ENCODE measurements at regions not wholly inside any gene's neighbourhood (a gene's known extent, or its start where the extent isn't known, plus 50 kb on each side); places are given as distances from the start of the nearest gene placed in this dataset.

DNA sequence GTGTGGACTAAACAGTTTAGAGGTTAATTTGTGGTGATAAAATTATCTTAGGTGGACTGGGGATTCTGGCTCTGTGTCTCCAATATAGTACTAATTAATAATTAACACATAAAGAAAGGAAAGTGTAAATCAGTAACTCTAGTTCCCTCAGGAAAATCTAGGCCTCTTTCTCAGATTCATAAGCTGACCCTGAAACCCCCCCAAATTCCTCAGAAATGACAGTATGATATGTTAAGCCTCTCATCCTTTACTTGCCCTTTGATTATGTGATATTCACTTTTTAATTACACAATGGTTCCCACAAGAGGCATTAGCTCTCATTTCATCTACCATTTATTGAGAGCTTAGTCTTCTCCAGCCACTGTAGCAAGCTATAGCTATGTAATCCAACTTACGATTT lies 636.2 kb upstream of the SEMA6A start:
- no peak for TF ChIP-seq POLR2AphosphoS5 (IDR thresholded peaks at IDR 0.05)
- TF ChIP-seq, protein P1, sequence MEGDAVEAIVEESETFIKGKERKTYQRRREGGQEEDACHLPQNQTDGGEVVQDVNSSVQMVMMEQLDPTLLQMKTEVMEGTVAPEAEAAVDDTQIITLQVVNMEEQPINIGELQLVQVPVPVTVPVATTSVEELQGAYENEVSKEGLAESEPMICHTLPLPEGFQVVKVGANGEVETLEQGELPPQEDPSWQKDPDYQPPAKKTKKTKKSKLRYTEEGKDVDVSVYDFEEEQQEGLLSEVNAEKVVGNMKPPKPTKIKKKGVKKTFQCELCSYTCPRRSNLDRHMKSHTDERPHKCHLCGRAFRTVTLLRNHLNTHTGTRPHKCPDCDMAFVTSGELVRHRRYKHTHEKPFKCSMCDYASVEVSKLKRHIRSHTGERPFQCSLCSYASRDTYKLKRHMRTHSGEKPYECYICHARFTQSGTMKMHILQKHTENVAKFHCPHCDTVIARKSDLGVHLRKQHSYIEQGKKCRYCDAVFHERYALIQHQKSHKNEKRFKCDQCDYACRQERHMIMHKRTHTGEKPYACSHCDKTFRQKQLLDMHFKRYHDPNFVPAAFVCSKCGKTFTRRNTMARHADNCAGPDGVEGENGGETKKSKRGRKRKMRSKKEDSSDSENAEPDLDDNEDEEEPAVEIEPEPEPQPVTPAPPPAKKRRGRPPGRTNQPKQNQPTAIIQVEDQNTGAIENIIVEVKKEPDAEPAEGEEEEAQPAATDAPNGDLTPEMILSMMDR (IDR thresholded peaks at IDR 0.05 in 8 of 11, conservative IDR thresholded peaks at IDR 0.05 in 3 of 11), result no peak
- TF ChIP-seq POLR2A (IDR thresholded peaks at IDR 0.05), result no peak
- no peak overlapping the region for H3K4me3 ChIP-seq
- intact Hi-C loops (cut with DNase I; ENCODE audit: low total_unique reads), result no loop called here
- peaks cover 0 to 13% (median 3%) of the 10 kb centered on the region in 8 donors for H3K9me3 ChIP-seq
- DNase-seq, result no peak
- 88 to 100% (median 92%) methylated on average over 1 of the region's 1 CpG for WGBS, 5 donors
- H3K27me3 ChIP-seq (replicated peaks in 1 of 7), result no peaks in the 10 kb centered on the region
- no peak overlapping the region for H3K27ac ChIP-seq
- no peaks in the 10 kb centered on the region for H3K4me1 ChIP-seq
- no peaks in the 10 kb centered on the region for H3K36me3 ChIP-seq

DNA sequence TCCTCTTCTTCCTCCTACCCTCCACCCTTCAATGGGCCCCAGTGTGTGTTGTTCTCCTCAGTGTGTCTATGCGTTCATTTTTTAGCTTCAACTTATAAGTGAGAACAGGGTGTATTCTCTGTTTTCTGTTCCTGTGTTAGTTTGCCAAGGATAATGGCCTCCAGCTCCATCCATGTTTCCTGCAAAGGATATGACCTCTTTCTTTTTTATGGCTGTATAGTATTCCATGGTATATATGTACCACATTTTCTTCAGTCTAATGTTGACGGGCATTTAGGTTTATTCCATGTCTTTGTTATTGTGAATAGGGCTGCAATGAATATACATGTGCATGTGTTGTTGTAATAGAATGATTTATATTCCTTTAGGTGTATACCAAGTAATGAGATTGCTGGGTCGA lies 634.9 kb upstream of the SEMA6A start:
- Histone ChIP-seq H3K27ac (no peak overlapping the region), H3K27me3 (replicated peaks in 1 of 7) (no peaks in the 10 kb centered on the region), H3K9me3 (peaks cover 0 to 13% (median 3%) of the 10 kb centered on the region in 8 donors), H3K4me3 (no peak overlapping the region), H3K4me1 (no peaks in the 10 kb centered on the region), H3K36me3 (no peaks in the 10 kb centered on the region)
- intact Hi-C loops (cut with DNase I; ENCODE audit: low total_unique reads), result no loop called here
- TF ChIP-seq, protein P1 (IDR thresholded peaks at IDR 0.05 in 8 of 11, conservative IDR thresholded peaks at IDR 0.05 in 3 of 11), result no peak
- TF ChIP-seq POLR2AphosphoS5 (IDR thresholded peaks at IDR 0.05), result no peak
- no peak for TF ChIP-seq POLR2A (IDR thresholded peaks at IDR 0.05)
- 84 to 93% (median 90%) methylated on average over 3 of the region's 3 CpGs for WGBS, 5 donors
- no peak for DNase-seq

DNA sequence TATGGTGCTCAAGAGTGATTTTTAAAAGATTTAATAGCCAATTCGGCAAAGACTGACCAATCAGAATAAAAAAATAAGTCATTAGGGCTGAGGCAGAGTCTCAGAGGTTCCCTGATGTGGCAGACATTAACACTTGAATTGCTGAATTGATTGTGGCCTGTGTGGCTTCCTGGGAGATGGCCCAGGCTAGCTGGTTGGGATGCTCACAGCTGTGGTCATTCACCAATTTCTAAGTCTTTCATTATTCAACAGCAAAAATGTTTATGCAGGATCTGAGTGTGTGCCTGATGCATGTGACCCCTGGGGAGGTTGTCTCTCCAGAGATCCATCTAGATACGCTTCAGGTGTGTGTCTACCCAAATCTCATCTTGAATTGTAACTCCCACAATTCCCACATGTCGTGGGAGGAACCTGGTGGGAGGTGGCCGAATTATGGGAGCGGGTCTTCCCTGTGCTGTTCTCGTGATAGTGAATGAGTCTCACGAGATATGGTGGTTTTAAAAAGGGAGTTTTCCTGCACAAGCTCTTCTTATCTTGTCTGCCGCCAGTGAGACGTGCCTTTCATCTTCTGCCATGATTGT lies 632.6 kb upstream of the SEMA6A start:
- Histone ChIP-seq H3K4me3 (no peak overlapping the region), H3K27me3 (replicated peaks in 1 of 7) (no peaks in the 10 kb centered on the region), H3K4me1 (no peaks in the 10 kb centered on the region), H3K27ac (no peak overlapping the region), H3K36me3 (no peaks in the 10 kb centered on the region), H3K9me3 (peaks cover 0 to 13% (median 3%) of the 10 kb centered on the region in 8 donors)
- no peak for TF ChIP-seq POLR2AphosphoS5 (IDR thresholded peaks at IDR 0.05)
- TF ChIP-seq POLR2A (IDR thresholded peaks at IDR 0.05), result no peak
- TF ChIP-seq, protein P1 (IDR thresholded peaks at IDR 0.05 in 8 of 11, conservative IDR thresholded peaks at IDR 0.05 in 3 of 11), result no peak
- no peak for DNase-seq
- intact Hi-C loops (cut with DNase I; ENCODE audit: low total_unique reads), result no loop called here
- WGBS, 5 donors, result 79 to 88% (median 87%) methylated on average over 8 to 9 of the region's 9 CpGs

GRCh38 chr5:117205894-117206293 lies 631.3 kb upstream of the SEMA6A start:
- 28 to 41% (median 34%) methylated on average over 2 of the region's 2 CpGs for WGBS, 5 donors
- Histone ChIP-seq H3K27ac (no peak overlapping the region), H3K36me3 (no peaks in the 10 kb centered on the region), H3K27me3 (replicated peaks in 1 of 7) (no peaks in the 10 kb centered on the region), H3K4me3 (no peak overlapping the region), H3K9me3 (peaks cover 0 to 13% (median 3%) of the 10 kb centered on the region in 8 donors), H3K4me1 (no peaks in the 10 kb centered on the region)
- TF ChIP-seq, protein P1 (IDR thresholded peaks at IDR 0.05 in 8 of 11, conservative IDR thresholded peaks at IDR 0.05 in 3 of 11), result no peak
- TF ChIP-seq POLR2AphosphoS5 (IDR thresholded peaks at IDR 0.05), result no peak
- TF ChIP-seq POLR2A (IDR thresholded peaks at IDR 0.05), result no peak
- DNase-seq, result no peak
- intact Hi-C loops (cut with DNase I; ENCODE audit: low total_unique reads), result no loop called here

Measured in spleen (tissue), 11 donors.